GM23248 (cell line): ENCODE measurements at regions not wholly inside any gene's neighbourhood (a gene's known extent, or its start where the extent isn't known, plus 50 kb on each side); places are given as distances from the start of the nearest gene placed in this dataset.

Source experiments
- EZH2 ChIP-seq: fragments of 200-600 bp; sonication (generic); IDR thresholded peaks from 2 replicates; pipeline ENCODE4 v1.6.1; 2018; ENCODE audit warnings: antibody characterized with exemption, mild to moderate bottlenecking; ENCODE audit not compliant: insufficient read depth, poor library complexity, severe bottlenecking
- EZH2phosphoT487 ChIP-seq: fragments of 200-600 bp; sonication (generic); IDR thresholded peaks from 2 replicates; pipeline ENCODE4 v1.6.1; 2018; ENCODE audit warnings: antibody characterized with exemption, moderate library complexity, mild to moderate bottlenecking, low read depth; ENCODE audit not compliant: insufficient read depth

DNA sequence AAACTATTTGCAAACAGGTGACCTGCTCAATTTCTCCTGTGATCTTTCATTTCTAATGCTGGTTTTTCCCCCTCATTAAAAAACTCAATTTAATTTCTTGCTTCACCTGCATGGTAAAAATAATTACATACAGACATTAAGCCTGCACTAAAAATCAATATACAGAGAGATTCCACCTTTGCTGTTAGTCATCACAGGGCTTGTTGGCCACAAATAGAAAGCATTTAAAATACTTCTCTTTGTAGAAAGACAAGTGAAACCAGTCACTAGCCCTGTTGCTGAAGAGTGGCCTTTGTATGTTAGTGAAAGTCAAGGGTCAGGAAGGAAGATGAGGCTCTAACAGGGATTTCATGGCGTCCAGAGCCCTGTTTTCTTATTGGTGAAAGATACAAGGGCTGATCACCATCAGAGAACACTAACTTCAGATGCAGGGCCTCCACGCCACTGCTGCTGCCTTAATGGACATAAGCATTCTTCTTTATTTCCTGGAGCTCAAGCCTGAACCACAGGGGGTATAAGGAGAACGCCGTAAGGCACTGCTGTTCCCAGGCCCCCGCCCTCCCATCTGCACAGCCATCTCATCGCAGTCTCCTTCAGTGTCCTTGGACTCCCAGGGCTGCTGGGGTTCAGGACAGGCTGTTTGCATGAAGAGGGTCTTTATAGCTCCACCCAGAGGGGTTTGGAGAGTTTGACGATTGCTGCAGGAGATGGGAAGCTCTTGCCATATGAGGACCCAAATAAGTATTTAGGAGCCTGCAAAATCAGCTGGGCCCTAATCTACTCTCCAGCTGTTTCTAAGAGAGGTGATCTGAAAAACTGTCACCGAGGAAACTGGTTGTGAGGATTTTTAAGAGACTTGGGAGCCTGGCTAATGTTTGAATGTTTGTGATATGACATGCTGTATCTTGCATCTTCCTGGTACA lies 117.3 kb upstream of the IRF2BP2 start:
- no peak for TF ChIP-seq EZH2
- no peak for TF ChIP-seq EZH2phosphoT487
